HG02588 (cell line): ENCODE measurements at regions not wholly inside any gene's neighbourhood (a gene's known extent, or its start where the extent isn't known, plus 50 kb on each side); places are given as distances from the start of the nearest gene placed in this dataset.

Experiments used
- ATAC-seq: cut with Tn5 transposase; IDR thresholded peaks from one replicate; pipeline ENCODE4 v1.9.1; 2021; ENCODE audit warnings: mild to moderate bottlenecking, moderate library complexity; ENCODE audit not compliant: unreplicated experiment

GRCh38 chr3:187968883-187969580, 184.9 kb upstream of the LPP start:
- no peak for ATAC-seq

DNA sequence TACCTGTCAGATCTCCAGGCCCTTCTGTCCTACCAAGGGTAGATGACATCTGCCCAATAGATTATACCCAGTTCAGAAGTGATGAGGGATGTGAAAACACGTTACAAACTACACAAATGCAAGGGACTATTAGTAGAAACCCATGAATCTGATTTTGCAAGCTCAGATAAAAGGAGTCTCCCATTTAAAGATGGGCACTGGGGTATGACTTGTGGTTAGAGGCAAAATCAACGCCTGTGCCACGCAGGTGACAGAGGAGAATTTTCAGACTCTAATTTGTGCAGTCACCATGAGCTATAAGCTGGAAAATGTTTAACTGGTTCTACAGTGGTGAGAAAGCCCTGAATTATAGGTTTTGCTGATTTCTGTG, 184.4 kb upstream of the LPP start:
- no peak for ATAC-seq

DNA sequence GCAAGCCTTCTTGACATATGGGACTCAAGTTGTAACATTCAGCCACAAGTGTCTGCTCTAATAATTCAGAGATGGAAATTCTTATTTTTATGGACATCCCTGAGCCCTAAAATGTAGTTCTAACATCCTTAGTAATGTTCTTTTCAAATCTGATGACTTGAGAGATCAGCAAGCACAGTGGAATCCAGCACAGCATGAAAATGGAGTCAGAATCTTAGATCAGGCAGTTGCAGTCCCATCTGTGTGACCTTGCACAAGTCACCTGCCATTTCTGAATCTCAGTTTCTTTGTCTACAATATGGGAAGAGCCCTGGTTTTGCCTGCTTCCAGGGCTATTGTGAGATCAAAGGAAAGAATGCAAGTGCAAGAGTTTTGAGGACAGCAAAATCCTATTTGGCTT, 183.9 kb upstream of the LPP start:
- ATAC-seq, result no peak

DNA sequence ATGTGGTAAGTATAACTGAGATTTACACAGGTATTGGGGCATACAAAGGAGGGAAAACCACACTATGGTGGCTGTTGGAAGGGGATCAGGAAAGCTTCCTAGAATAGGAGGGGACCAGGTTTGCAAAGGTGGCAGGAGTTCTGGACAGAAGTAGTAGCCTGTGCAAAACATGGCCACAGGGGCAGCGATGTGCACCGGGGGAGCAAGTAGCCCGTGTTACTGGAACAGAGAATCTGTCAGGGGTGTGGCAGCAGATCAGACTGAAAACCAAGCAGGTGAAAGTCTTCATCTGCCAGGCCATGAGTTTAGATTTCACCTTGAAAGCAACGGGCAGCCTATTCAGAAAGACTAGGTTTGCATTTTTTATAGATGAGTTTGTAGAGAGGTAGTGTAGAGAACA, 182.3 kb upstream of the LPP start:
- no peak for ATAC-seq

- no peak for ATAC-seq
Measured at GRCh38 chr3:187972454-187972853, 181.5 kb upstream of the LPP start.

GRCh38 chr3:187973977-187974870, 179.7 kb upstream of the LPP start:
- no peak for ATAC-seq

GRCh38 chr3:187974871-187975271, 179.1 kb upstream of the LPP start:
- no peak for ATAC-seq

DNA sequence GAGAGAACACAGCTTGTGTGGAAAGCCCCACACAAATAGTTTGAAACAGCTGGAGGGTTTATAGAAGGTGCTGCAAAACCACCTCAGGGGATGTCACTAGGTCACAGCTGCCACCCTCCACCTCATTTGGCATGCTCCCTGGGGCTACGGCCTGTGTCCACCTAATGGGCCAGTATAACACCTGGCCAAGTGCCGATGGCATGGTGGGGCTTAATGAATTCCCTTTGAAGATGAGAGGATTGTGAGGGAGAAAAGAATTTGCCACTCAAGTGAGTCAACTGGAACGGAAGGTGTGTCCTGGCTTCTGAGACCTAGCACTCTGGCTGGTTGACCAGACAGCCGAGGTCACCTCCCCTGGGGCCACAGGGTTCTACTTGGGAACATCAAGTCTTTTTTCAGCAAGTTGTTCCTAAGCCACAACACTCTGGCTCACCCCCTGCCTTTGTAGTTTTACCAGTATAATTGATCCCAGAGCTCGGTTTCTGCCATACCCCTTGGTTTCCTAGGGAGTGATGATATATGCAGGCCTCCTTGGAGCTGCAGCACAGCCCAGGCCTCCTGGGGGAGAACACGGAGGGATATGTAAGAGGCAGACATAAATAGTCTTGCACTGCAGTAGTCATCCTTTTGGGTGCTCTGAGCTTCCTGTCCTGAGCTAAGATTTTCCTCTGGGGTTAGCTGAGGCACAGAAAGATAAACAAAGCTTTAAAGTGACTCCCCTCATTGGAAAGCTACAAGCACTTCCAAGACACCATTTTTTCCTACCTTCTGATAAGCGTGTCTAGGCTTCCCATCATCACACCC, 178.2 kb upstream of the LPP start:
- ATAC-seq, result no peak

DNA sequence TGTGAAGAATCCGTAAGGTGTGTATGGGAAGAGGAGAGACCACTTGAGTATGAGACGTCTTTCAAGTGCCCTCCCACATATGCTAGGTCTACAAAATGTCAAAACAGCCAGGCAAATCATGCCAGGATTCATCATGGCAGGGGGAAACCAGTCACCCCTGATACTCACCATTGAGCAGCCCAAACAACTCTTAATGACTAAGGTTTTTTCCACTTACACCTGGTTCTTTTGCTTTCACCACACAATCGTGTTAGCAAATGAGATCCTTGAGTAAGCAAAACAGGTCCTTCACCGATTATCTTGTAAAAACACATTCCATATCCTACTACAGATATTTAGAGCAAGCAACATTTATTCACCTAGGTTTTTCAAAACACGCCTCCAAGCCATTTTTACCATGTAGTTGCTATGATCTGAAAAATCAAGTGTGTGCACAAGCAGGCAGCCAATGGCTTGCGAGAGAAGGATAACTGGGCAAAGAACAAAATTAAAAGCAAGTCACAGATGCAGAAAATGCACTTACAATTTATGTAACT, 177.5 kb upstream of the LPP start:
- no peak for ATAC-seq

- ATAC-seq, result no peak
Measured at GRCh38 chr3:187977659-187978058, 176.3 kb upstream of the LPP start.

DNA sequence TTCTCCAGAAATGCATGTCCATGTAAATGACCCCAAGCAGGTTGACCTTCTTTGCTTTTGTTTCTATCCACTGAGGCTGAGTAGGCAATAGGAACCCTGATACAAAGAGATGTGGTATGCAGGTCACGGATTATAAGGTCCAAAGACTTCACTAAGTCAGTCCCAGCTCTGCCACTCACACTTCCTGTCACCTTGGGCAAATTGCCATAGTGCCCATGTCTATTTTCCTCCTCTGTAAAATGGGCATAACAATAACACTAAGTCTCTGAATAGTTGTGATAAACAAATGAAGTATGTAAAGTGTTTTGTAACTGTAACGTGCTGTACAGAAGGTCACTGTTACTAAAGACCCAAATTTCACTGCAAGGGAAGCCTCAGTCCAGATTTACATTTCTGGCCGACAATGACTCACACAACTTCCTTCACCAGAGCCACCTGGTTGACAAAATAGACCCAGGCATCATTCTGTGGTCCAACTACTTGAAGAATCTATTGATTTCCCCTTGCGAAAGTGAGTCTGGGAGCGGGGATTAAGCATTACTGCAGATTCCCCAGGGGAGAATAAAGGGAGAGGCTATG, 175.4 kb upstream of the LPP start:
- ATAC-seq, result no peak

GRCh38 chr3:187979564-187979963, 174.4 kb upstream of the LPP start:
- no peak for ATAC-seq

GRCh38 chr3:187980861-187981260, 173.1 kb upstream of the LPP start:
- no peak for ATAC-seq

DNA sequence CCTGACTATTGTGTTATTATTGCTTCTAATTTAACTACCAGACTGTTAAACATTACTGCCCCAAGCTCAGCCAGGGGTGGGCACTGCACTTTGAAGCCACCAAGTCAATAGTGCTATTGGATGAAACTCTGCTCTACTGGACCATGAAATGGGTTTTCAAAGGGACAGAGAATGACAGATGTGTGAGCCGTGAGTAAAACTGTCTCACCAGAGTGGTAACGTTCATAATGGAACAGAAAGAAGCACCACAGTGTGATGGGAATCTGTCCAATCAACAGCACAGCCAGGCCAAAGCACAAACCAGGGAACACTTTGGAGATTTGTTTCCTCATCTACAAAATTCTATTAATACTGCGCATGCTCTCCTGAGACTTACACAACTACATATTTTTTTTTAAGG, 171.8 kb upstream of the LPP start:
- ATAC-seq, result no peak

DNA sequence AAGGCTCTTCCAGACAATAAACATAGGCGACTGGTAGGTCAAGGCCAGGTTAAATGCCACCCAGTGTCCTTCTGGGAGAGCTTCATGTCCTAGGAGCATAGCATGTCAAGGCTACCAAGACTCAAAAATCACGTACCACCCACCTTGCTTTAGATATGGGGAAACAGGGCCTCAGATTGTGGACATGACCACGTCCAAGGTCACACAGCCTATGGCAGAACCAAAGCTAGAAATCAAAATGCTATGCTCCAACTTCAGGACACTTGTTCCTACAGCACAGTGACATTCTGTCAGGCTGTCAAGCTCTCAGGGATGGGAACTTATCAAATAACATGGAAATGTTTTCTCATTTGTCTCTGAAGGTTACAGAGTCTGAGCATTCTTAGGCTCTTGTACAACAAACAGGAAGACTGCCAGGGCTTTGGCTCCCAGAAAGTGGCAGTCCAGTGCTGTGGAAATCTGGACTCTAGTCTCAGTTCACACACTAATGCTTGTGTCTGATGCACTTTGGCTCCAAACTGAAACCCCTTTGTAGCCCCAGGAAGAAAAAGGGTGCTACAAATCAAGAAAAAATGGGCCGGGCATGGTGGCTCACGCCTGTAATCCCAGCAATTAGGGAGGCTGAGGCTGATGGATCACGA, 170.4 kb upstream of the LPP start:
- ATAC-seq, result no peak

DNA sequence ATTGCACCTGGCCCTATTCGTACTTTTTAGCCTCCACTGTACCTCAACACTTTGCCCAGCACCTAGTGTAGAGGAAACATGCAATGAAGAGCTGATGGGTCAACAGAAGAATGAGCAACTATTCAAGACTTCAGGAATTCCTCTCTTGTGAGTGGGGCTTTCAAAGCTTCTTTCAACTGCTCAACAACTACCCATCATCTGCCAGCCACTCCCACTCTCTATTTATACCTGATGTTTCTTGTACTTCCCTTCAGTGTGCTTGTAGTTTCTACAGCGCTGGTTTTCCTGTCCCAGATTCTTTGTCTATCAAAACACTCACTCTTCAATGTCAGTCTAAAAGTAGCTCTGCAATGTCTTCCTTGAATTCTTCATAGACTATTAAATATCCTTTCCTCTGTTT, 168.3 kb upstream of the LPP start:
- no peak for ATAC-seq

DNA sequence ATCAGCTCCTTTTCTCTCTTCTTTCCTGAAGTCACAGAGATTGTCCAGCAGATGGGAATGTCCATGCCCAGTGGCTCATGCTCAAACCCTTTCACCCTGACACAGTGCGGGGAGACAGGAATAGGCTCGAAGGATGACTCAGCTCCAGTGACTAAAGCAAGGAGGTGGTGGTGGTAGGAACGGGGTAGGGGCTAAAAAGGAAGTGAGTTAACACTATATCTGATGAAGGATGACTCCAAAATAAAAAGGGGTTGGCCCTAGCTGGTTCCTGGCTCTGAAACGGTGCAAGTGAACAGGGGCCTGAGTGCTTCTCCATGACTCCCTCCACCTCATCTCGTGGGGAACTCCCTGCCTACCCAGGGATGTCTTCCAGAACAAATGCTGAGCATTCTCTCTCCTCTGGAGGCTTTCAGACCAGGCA, 167.4 kb upstream of the LPP start:
- ATAC-seq, result no peak

DNA sequence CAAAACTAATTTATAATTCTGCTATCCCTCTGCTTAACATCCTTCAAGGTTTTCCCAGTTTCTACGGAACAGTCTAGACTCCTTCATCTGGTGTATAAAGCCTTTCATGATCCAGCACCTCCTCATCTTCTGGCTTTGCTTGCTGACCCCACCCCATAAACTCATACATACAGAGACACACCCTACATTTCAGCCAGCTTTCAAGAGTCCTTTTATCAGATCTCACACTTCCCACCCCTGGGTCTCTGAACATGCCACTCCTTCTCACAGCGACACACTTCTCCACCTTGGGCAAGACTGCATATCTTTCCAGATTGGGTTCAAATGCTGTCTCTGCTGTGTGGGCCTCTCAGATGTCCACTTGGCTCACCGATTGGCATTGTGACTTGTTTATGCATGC, 166.8 kb upstream of the LPP start:
- ATAC-seq, result no peak

GRCh38 chr3:187987924-187988323, 166.0 kb upstream of the LPP start:
- no peak for ATAC-seq

DNA sequence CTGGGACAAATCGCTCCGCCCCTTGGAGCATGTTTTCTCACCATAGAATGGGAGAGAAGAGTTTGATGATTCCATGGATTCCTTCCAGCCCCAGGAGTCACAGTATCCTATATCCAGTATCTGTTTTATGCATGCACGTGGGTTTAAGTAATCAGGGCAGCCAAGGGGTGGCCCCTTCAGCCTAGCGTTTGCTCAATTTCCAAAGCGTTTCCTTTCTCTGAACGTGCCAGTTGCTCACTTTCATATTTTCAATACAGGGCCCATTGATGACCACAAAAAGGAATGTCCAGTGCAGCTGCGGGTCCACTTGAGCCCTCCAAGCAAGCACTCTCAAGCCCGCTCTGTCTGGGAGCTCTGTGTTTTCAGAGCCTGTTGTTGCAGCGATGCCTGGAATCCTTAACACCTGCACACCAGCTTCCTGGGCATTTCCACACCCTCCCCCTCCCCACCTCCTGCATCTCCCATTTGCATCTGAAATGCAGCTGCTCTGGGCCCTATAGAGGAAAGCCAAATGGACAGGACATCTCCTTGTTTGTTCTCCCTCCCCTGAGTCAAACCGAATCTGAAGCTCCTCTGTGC, 164.3 kb upstream of the LPP start:
- ATAC-seq, result no peak
